Kidney epithelial cell (primary cell): ENCODE measurements at regions not wholly inside any gene's neighbourhood (a gene's known extent, or its start where the extent isn't known, plus 50 kb on each side); places are given as distances from the start of the nearest gene placed in this dataset.

Experiments used
- DNase-seq: peaks from one replicate; pipeline ENCODE4 v3.0.0-alpha.2; 2010; ENCODE audit warnings: low read depth
- H3K27me3 ChIP-seq: 2 replicates; pipeline ENCODE4 v1.6.0; 2011; ENCODE audit warnings: low read length; ENCODE audit not compliant: control insufficient read depth, insufficient read depth
- H3K36me3 ChIP-seq: 2 replicates; pipeline ENCODE4 v1.5.1; 2011; ENCODE audit warnings: low read length; ENCODE audit not compliant: control insufficient read depth, insufficient read depth
- H3K4me3 ChIP-seq: 2 replicates; pipeline ENCODE4 v1.5.1; 2011; ENCODE audit warnings: low read depth, mild to moderate bottlenecking, control low read depth, low read length
- TF ChIP-seq, protein P1 (sequence below): IDR thresholded peaks from 2 replicates; pipeline ENCODE4 v1.5.1; 2011; ENCODE audit warnings: mild to moderate bottlenecking, moderate library complexity, low read length, control low read depth, inconsistent platforms; ENCODE audit not compliant: insufficient read depth, poor library complexity, severe bottlenecking

DNA sequence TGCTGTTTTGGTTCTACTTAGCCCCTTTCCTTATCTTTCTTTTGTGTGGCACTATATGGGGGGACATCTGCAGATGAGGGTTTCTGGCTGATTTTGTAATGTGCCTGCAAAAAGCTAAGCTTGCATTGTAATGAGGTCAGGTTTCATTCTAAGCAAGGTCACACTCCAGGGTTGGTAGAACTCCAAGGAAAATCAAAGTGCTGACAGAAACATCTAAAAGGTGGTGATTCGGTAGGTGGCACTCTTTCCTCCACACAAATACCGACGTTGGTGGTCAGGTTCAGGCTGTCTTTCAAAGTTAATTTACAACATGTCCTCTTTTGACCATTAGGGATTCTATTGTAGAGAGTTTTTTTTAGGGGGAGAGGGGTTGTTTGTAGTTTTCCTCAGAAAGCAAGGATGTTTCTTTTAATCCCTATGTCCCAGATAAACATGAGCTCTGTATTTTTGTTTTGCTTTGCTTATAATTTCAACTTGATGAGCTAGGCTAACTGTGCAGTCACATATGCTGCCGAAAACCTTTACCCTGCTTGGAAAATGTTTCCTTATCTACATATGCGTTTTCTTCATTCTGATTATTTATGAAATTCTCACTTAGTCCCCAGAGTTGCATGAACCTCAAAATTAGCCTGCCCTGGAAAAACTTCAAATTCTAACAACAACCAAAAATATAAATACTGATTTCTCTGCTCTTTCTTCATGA lies 434.2 kb downstream of the PPARGC1A start:
- no peak overlapping the region for H3K4me3 ChIP-seq
- TF ChIP-seq, protein P1, sequence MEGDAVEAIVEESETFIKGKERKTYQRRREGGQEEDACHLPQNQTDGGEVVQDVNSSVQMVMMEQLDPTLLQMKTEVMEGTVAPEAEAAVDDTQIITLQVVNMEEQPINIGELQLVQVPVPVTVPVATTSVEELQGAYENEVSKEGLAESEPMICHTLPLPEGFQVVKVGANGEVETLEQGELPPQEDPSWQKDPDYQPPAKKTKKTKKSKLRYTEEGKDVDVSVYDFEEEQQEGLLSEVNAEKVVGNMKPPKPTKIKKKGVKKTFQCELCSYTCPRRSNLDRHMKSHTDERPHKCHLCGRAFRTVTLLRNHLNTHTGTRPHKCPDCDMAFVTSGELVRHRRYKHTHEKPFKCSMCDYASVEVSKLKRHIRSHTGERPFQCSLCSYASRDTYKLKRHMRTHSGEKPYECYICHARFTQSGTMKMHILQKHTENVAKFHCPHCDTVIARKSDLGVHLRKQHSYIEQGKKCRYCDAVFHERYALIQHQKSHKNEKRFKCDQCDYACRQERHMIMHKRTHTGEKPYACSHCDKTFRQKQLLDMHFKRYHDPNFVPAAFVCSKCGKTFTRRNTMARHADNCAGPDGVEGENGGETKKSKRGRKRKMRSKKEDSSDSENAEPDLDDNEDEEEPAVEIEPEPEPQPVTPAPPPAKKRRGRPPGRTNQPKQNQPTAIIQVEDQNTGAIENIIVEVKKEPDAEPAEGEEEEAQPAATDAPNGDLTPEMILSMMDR = peak; percentile 48
- no peaks in the 10 kb centered on the region for H3K27me3 ChIP-seq
- DNase-seq = no peak
- H3K36me3 ChIP-seq = no peaks in the 10 kb centered on the region

DNA sequence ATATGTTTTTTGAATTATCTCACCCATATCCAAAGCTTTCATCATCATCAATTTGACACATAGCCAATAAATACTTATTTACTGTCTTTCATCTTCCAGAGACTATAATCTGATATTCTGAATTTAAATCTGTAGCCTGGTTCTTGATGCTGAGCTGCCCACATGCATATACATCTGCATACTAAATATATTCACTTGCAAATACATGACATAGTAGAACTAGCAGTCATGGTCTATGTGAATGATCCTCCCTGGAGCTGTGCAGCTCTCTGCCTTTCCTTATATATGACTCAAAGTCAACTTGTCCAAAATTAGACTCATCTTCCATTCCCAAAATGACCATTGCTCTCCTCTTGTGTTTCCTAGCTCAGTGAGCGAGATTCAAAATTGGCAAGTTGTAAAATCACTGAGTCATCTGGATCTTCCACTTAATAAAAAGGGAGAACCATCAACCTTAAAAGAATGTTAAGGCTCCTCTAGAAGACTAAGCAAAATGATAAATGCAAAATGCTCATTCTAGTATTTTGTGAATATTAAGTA lies 448.2 kb downstream of the PPARGC1A start:
- TF ChIP-seq, protein P1 = no peak
- Histone ChIP-seq H3K4me3 (no peak overlapping the region), H3K36me3 (no peaks in the 10 kb centered on the region), H3K27me3 (no peaks in the 10 kb centered on the region)
- no peak for DNase-seq

DNA sequence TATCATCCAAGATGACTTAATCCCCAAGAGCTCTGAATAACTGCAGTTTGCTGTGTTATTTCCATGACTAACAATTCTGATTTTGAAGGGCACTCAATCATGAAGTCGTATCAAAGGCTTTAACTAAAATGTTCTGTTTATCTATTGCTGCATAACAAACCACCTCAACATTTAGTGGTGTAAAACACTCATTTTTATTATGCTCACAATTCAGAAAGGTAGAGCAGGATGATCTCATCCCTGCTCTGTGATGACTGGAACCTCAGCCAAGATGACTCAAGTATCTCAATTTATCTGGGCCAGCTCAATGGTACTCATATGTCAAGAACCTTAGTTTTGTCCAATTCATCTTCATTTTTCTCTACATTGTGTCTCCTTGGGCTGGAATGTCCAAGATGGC lies 451.1 kb downstream of the PPARGC1A start:
- no peak for DNase-seq
- Histone ChIP-seq H3K27me3 (no peaks in the 10 kb centered on the region), H3K36me3 (no peaks in the 10 kb centered on the region), H3K4me3 (no peak overlapping the region)
- TF ChIP-seq, protein P1 = no peak

DNA sequence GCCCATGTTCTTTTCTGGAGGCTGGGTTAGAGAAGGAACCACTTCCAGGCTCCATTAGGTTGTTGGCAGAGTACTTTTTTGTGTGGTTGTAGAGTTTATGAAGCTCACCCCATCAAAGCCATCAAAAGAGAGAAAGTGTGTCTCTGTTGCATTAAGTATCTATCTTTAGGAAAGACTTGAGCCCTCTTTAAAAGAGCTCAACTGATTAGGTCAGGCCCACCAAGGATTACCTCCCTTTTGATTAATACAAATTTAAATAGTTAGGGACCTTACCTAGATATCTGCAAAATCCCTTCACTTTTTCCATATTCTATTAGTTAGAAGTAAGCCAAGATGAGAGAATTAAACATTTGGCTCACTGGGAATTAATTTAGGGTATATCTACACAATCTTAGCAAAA lies 460.4 kb downstream of the PPARGC1A start:
- DNase-seq = no peak
- Histone ChIP-seq H3K4me3 (no peak overlapping the region), H3K27me3 (no peaks in the 10 kb centered on the region), H3K36me3 (no peaks in the 10 kb centered on the region)
- TF ChIP-seq, protein P1 = no peak

DNA sequence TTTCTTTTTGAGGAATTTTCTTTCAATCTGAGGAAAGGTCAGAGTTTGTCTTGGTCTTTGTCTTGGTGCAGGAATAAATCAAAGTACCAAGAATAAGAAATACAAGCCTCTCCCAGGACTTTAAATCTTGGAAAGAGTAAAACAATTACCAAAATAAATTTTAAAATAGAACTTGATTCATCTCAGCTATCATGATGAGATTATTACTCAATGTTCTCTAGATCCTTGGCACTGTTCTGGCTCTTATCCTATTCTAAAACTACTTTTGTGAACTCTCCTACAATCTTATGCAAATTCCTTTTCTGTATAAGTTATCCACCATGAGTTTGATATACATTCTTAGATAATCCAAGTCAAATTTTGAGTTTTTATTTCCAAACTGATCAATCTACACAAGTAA lies 464.3 kb downstream of the PPARGC1A start:
- Histone ChIP-seq H3K27me3 (no peaks in the 10 kb centered on the region), H3K4me3 (no peak overlapping the region), H3K36me3 (no peaks in the 10 kb centered on the region)
- TF ChIP-seq, protein P1 = no peak
- no peak for DNase-seq

DNA sequence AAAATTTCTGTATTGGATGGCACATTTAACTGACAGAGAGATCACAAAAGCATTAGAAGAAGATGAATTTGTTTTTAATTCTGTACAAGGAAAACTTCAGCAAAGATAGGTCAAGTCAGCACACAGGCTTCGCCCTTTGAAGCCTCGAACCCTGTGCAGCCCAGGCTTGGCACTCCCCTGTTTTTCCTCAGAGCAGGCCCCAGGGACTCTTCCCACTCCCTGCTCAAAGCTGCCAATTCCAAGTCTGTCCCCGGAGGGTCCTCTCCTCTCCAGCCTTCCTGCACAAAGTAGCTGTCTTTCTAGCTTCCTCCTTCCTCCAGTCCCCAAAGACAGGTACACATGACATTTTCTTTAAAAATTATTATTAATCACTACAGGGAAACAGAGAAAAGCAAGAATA lies 466.3 kb downstream of the PPARGC1A start:
- no peak for DNase-seq
- Histone ChIP-seq H3K4me3 (no peak overlapping the region), H3K27me3 (no peaks in the 10 kb centered on the region), H3K36me3 (no peaks in the 10 kb centered on the region)
- TF ChIP-seq, protein P1 = no peak
